ENCODE measurements at regions not wholly inside any gene's neighbourhood (a gene's known extent, or its start where the extent isn't known, plus 50 kb on each side); places are given as distances from the start of the nearest gene placed in this dataset.

- no peaks in the 10 kb centered on the region for H3K27me3 ChIP-seq (ENCODE audit: control insufficient read depth in 4 of 4, insufficient read depth in 4 of 4, low read length in 3 of 4)
- 58% methylated on average over 2 of the region's 2 CpGs for WGBS
- no peak overlapping the region for H3K9ac ChIP-seq (ENCODE audit: low read depth in 1 of 2, low read length in 2 of 2)
- H3K4me3 ChIP-seq (ENCODE audit: low read depth in 1 of 3, low read length in 3 of 3) = no peak overlapping the region
- no peaks in the 10 kb centered on the region for H3K4me1 ChIP-seq (ENCODE audit: control insufficient read depth in 4 of 4, insufficient read depth in 4 of 4, low read length in 3 of 4)
- TF ChIP-seq REST (IDR thresholded peaks at IDR 0.05) (no peak), FOXA2 (IDR thresholded peaks at IDR 0.05) (no peak), ATF3 (IDR thresholded peaks at IDR 0.05) (no peak), MAX (IDR thresholded peaks at IDR 0.05) (no peak), JUND (IDR thresholded peaks at IDR 0.05) (no peak), NR2F2 (IDR thresholded peaks at IDR 0.05) (no peak), HNF4G (IDR thresholded peaks at IDR 0.05) (no peak), YY1 (IDR thresholded peaks at IDR 0.05) (no peak)
- H3K27ac ChIP-seq (ENCODE audit: low read depth in 1 of 2, low read length in 2 of 2) = no peak overlapping the region
- no peak for DNase-seq (ENCODE audit: low spot score)
- H3K9me3 ChIP-seq (ENCODE audit: control insufficient read depth in 4 of 4, low read length in 3 of 4) = no peaks in the 10 kb centered on the region
- no peaks in the 10 kb centered on the region for H3K36me3 ChIP-seq (ENCODE audit: control insufficient read depth in 4 of 4, insufficient read depth in 3 of 4, low read depth in 1 of 4, low read length in 3 of 4)
Observed at GRCh38 chr4:45323453-45324058, 597.2 kb upstream of the GNPDA2 start.

- Histone ChIP-seq H3K27me3 (ENCODE audit: control insufficient read depth in 4 of 4, insufficient read depth in 4 of 4, low read length in 3 of 4) (no peaks in the 10 kb centered on the region), H3K9ac (ENCODE audit: low read depth in 1 of 2, low read length in 2 of 2) (no peak overlapping the region), H3K4me1 (ENCODE audit: control insufficient read depth in 4 of 4, insufficient read depth in 4 of 4, low read length in 3 of 4) (no peaks in the 10 kb centered on the region), H3K36me3 (ENCODE audit: control insufficient read depth in 4 of 4, insufficient read depth in 3 of 4, low read depth in 1 of 4, low read length in 3 of 4) (no peaks in the 10 kb centered on the region), H3K27ac (ENCODE audit: low read depth in 1 of 2, low read length in 2 of 2) (no peak overlapping the region), H3K9me3 (ENCODE audit: control insufficient read depth in 4 of 4, low read length in 3 of 4) (no peaks in the 10 kb centered on the region), H3K4me3 (ENCODE audit: low read depth in 1 of 3, low read length in 3 of 3) (no peak overlapping the region)
- no peak for DNase-seq (ENCODE audit: low spot score)
- 60% methylated on average over 1 of the region's 1 CpG for WGBS
- TF ChIP-seq EGR1 (IDR thresholded peaks at IDR 0.05; ENCODE audit: low read depth in 2 of 2) (no peak), TAF1 (conservative IDR thresholded peaks at IDR 0.05) (no peak), YY1 (IDR thresholded peaks at IDR 0.05) (no peak), FOXA1 (IDR thresholded peaks at IDR 0.05) (no peak), JUND (IDR thresholded peaks at IDR 0.05) (no peak), HNF4A (conservative IDR thresholded peaks at IDR 0.05) (no peak), NR2F2 (IDR thresholded peaks at IDR 0.05) (no peak), ATF3 (IDR thresholded peaks at IDR 0.05) (no peak), REST (IDR thresholded peaks at IDR 0.05) (no peak)
Observed at GRCh38 chr4:45317739-45318138, 591.4 kb upstream of the GNPDA2 start.

Data from liver (tissue), 7 donors.